NCI-H2171 treated with DMSO at 0.1 percent for 48 hours (cell line): ENCODE measurements at regions not wholly inside any gene's neighbourhood (a gene's known extent, or its start where the extent isn't known, plus 50 kb on each side); places are given as distances from the start of the nearest gene placed in this dataset.

Experiments
- DNase-seq: peaks from one replicate; lab custom pipeline; 2025; lab: John Stamatoyannopoulos, UW

DNA sequence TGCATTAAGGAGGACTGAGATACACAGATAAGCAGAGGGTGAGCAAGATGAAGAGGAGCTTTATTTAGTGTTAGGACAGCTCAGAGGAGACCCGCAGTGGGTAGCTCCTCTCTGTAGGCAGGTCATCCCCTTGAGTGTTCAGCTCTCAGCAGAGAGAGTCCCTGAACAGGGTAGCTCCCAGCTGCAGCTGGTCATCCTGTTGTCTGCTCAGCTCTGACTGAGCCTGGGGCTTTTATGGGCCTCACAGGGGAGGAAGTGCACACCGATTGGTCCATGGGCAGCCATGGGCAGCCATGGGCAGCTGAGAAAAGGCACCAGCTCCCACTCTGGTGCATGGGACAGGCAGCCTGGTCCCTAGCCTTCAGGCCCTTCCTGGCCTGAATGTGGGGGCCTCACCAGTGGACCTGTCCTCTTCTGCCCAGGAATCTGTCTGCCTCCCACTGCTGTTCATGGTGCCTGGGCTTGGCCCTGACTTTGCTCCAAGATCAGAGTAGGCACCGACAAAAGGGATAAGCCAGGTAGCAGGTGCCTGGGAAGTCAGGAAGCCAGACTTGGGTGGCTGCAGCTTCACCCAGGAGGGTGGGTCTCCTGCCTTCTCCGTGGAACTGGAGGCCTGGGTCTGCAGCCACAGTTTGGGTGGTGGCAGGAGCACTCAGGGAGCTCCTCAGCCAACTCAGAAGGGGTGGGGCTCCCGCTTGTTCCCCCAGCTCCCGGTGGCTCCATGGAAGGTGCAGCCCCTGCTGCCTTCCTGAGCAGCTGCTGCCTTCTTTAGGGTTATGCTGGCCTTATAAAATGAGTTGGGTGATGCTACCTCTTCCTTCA, 54.7 kb downstream of the MYEOV start:
- no peak for DNase-seq

DNA sequence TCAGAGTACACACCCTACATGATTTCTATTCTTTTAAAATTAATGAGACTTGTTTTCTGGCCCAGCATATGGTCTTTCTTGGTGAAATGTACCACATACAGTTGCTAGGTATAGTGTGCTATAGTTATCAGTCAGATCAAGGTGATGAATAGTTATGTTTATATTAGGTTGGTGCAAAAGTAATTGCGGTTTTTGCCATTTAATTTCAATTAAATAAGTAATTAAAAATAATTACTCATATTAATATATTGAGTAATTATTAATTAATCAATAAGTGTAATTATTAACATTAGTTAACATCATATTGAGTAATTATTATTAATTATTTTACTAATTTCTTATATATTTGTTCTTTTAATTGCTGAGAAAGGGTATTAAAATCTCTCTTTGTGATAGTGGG, 56.1 kb downstream of the MYEOV start:
- no peak for DNase-seq

DNA sequence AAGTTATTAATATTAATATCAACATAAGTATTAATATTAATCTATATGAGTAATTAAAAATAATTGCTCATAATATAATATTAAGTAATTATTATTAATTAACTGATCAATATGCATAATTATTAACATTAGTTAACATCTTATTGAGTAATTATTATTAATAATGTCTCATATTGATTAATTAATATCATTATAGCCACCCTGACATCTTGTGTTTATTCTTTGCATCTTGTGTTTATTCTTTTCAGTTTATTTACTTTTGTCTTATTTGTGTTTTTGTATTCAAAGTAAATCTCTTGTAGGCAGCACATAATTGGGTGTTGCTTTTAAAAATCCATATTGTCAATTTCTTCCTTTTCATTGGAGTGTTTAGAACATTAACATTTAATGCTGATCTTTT, 56.6 kb downstream of the MYEOV start:
- no peak for DNase-seq

DNA sequence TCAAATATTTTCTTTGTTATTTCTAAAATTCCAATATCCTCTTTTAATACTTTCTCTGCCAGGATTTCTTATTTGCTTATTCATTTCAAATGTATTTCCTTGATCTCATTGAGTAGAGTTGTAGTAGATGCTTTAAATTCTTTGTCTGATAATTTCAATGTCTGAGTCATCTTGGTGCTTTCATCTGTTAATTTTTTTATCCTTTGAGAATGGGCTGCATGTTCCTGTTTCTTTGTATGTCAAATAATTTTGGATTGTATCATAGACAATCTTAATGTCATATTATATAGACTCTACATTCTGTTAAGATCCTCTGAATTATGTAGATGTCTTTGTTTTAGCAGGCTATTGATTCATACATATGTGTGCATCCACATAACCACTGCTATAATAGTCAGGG, 57.5 kb downstream of the MYEOV start:
- DNase-seq = no peak

DNA sequence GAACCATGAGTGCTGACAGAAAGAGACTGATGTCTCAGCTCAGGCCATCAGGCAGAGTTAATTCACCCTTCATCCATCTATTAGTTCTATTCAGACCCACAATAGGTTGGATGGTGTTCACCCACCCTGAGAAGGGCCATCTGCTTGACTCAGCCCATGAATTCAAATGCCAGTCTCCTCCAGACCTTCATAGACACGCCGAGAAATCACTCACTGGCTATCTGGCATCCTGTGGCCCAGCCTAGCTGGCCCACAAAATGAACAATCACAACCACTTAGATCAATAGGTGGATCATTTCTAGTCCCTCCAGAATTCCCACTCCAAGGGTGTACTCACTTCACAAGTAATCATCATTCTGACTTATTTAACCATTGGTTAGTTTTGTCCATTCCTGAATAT, 58.2 kb downstream of the MYEOV start:
- no peak for DNase-seq

DNA sequence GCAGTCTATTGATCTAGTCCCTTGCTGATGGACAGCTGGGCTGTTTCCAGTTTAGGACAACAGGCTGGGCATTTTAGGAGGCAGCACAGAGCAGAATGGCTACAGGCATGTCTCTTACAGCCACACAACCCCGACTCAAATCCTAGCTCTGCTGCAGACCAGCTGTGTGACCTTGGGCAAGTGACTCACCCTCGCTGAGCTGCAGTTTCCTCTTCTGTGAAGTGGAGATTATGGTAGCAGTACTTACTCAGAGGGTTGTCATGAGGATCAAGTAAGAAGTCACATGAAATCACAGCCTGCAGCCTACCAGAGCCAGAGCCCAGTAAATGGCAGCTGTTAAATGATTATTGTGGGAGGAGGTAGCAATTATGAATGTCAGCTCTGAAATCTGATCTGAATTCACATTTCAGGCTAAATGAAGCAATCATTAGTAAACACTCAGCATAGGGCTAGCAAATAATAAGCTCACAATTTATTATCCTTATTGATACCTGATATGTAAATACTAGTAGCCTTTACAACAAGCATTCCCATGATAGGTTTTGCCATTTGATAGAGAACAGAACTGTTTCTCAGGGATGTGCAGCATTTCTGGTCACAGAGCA, 58.9 kb downstream of the MYEOV start:
- DNase-seq = peak; percentile 94

DNA sequence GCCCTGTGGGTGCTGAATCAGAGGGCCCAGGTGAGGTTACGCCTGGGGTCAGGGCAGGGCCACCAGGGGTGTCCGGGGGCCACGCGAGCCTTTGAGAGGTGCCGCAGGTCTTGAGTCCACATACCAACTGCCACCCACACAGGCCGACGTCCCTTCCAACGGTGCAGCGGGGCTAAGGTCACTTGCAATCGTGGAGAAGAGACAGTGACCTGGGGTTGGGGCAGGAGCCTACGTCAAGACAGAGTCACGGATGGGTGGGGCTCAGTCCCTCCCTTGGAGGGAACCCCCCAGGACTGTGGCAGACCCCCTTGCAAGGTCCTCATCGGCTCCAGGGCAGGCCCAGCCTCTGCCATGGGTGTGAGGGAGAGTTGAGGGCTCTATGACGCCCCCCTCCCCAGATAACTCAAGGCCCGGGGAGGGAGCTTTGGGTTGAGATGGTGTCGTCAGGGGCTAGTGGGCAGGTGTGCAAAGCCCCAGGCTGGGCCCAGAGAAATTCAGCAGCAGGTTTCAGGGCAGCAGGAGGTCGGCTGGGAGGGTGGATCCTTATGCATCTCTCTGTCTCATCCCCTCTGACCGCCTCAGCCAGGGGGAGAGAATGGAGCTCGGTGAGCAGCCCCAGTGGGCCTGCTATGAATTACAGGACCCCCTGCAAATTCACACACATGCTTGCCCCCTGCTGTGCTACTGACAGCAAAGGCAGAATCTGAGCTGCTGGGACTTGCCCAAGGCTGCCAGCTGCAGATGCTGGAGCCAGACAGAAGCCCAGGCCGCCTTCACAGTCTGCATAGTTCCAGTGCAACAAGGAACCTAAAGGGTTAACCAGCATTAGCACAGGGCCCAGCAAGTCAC, 60.0 kb downstream of the MYEOV start:
- DNase-seq = peak; percentile 97

DNA sequence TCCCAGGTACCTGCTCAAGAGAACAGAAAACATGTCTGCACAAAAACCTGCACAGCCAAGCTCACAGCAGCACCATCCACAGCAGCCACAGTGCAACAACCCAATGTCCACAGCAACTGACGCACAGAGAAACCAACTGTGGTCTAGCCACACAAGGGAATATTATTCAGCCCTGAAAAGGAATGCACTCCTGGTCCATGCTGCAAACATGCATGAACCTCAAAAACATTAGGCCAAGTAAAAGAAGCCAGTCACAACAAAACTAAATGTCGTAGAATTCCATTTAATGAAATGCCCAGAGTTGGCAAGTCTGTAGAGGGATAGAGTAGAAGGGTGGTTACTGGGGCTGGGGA, 60.6 kb downstream of the MYEOV start:
- no peak for DNase-seq

DNA sequence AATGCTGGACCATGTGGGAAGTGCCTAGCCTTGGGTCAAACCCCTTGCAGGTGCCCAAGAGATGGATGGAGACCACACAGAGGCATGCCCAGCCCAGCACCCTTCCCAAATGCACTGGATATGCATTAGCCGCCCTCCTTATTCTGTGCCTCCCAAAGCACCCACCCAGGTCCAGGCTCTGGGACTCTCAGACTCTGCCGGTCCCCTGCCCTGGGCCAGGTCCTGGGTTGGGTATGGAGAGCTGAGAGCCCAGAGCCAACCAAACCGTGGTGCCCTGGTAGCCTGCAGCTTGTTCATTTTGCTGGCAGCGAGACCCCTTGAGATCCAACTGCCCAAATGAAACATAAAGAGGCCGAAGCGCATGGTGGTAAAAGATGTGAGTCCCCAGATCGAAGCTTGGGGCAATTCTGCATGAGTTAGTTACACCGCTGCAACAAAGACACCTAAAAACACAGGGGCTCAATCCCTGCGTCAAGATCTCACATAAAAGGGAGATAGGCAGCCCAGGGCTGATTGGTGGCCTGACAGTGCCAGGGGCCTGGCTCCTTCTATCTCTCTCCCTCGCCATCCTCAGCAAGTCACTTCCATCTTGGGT, 61.5 kb downstream of the MYEOV start:
- DNase-seq = no peak

DNA sequence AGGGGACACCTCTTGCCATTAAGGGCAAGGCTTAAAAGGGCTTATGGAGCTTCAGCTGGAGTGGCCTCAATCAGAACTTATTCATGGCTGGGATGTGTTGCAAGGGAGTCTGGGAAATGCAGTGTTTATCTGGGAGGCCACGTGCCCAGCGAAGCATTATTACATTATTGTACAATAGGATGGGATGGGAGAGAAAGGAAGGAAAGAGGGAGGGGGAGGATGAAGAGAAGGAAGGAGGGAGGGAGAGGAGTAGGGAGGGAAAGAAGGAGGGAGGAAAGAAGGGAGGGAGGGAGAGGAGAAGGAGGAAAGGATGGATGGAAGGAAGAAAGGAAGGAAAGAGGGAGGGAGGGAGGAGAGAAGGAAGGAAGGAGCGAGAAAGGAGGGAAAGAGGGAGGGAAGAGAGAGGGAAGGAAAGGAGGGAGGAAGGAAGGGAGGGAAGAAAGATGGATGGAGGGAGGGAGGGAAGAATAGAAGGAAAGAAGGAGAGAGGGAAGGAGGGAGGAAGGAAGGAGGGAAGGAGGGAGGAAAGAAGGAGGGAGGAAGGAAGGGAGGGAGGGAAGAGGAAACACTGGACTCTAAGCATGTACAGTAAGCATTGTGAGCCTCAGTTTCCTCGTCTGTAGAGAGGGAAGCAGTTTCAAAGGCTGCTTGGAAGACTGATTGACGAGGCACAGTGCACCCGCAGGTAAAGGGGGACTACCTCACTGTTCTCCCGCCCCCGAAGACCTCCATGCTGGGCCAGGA, 62.2 kb downstream of the MYEOV start:
- no peak for DNase-seq

DNA sequence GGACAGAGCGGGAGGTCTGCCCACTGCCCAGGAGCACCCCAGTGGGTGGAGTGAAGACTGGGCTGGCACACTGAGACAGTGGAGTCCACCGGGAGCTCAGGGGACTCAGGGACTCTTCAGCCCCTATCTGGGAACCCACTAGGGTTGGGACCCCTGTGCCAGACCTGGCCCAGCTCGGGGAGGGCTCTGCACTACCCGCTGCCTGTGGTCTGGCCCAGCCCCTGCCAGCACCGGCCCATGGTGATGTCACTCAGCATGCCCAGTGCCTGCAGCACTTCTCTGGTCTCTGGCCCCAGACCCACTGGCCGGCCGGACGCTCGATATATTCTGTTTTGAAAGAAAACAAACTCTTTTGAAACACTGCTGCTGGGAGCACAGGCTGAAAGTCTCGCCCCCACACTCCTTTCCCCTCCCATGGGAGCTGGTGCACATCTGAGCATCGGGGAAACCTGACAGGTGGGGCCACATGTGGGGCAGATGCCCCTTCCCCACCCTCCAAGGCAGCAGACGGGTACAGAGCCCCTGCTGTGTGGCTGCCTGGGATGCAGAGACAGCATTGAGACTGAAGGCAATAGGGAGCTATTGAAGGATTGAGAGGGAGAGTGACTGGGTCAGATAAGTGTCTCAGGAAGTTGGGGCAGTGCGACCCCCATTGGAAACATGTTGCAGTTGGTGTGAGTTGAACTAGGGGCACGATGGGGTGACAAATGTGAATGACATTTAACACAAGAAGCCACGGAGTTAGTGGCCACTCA, 62.9 kb downstream of the MYEOV start:
- peak; percentile 44 for DNase-seq

DNA sequence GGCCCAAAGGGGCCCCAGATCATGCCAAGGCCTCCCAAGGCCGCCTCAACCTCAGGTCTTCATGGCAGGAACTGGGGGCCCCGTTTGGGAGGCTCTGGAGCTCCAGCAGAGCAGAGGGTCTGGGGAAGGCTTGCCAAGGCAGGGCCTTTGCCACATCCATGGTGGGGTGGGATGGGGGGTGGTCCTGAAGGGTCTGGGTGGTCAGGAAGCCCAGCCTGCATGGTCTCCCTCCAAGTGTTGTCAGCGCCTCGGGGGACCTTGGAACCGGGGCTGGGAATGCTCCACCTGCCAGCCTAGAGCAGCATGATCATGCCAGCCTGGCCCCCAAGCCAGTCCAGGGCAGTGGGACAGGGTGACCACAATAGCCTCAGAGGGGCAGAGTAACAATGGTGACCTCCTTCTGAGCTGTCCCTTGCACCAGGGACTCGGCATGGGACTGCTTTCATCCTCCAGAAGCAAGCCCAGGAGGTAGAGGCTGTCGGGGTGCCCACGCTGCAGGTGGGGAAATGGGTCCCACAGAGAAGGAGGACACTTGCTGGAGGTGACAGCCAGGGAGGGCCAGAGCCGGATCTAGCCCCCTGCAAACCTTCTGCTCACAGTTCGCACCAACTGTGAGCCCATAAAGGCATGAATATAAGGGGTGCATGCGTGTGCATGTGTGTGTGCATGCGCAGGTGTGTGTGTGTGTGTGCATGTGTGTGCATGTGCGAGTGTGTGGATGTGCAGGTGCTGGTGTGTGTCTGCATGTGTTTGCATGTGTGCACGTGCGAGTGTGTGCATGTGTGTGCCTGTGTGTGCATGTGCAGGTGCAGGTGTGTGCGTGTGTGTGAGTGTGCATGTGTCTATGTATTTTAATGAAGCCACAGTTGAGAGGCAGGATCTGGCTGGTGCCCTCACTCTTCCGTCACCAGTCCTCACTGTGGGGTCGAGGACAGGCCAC, 63.8 kb downstream of the MYEOV start:
- no peak for DNase-seq

DNA sequence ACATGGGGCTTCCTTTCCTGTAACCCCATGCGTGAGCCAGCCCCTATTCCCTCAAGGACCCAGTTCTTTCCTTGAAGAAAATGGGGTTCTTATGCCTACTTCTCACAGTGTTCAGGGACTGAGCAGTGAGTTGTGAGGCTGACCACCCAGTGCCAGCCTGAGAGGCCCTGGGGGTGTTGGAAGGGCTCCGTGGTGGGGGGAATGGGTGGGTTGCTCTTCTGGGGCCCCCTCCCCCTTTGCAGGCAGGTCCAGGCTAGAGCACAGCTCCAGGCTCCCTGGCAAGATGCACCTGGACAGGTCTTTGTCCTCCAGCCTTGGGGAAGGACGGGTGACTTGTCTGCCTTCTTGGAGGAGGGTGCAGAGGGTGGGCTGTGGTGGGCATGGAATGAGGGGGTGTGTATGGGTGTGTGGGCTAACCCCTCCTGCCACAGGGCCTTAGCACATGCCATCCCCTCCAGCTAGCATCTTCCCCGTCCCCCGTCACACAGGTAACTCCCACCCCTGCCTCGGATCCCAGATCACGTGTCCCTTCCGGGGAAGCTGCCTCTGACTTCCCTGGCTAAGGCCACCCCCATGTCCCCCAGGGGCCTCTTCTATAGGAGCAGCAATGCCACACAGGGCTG, 64.6 kb downstream of the MYEOV start:
- no peak for DNase-seq

DNA sequence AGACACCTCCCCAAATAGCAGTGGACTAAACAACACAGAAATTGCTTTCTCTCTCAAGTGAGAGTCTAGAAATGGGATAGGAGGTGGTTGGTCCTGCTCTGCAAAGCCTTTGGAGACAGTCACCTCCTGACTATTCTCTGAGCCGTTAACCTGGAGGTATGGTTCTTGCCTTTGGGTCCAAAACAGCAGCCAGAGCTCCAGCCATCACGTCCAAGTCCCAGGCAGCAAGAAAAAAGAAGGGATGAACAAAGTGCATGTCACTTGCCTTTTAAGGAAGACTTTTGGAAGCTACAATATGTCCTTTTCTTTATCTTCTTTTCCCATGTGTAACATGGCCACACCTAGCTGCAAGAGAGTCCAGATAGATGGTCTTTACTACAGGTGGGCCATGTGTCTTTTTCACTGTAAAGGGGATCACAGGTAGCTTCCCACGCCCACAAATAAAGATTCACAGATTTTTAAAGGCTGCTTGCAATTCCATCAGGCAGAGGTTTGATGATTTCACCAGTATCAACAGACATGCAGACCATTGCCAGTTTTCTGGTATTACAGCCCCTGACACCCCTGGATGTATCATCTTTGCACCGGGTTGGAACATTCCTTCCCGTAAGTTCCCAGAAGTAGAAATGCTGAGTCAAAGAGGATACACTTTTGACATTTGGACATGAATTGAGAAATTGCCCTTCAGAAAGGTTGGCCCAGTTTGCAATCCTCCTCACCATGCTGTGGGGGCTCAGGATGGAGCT, 66.0 kb downstream of the MYEOV start:
- no peak for DNase-seq

DNA sequence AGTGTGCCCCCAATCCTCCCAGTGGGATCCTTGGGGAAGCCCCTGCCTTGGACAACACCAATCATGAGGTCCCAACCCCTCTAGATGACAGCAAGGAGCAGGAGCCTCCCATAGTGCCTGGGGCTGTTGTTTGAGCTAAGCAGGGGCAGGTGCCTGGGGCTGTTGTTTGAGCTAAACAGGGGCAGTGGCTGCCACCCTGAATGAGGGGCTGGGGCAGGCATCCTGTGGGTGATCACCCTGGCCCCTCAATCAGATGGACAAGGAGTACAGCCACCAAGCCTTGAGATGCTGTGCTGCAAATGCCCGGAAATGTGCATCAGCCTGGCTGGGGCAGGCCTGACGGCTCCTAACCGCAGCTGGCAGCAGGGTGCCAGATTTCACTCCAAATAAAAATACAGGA, 66.7 kb downstream of the MYEOV start:
- no peak for DNase-seq

DNA sequence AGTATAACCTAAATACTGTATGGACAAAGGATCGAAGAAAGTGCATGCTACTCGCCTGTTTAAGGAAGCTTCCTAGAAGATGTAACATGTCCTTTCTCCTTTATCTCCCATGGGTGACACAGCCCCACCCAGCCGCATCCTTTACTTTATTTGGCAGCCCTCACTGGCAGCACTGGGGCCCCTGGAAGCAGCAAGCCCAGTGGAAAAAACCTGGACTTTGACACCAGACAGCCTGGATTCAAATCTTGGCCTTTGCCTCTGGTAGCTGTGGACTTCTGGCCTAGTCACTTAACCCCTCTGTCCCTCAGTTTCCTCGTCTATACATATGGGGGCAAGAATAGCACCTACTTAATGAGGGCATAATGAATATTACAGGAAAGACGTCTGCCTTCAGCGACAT, 67.1 kb downstream of the MYEOV start:
- DNase-seq = no peak

DNA sequence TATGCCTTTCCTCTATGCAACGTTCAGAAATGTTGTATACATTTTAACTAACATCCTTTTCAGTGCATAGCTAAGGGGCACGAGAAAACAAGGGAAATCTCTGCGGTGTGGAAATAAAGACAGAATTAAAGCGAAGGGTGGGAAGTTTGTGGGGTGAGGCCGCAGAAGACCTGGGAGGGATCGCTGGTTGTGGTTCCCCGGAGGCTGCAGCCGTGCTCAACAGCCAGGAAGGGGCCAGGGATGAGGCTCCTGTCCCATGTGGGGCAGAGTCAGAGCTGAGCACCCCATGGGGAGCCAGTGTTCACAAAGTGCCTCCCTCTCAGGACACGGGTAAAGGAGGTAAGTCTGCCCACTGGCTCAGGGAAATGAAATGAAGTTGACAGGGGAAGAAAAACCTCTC, 67.5 kb downstream of the MYEOV start:
- no peak for DNase-seq

DNA sequence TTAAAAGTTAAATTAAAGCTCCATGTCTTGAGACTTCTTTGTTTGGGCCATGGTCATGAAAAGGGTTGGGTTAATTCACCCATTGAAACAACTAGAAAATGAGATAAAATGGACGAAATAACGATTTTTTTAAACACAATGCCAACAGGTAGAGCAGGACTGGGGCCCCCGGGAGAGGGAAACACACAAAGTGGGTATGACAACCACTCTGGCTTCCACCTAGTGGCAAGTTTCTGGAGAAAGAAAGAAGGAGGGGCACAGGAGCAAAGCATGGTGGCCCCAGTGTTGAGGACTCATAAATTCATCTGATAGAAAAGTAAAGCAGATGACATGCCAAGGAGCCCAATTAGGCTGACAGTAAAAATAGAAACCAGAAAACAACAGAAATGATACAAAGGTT, 68.4 kb downstream of the MYEOV start:
- no peak for DNase-seq

DNA sequence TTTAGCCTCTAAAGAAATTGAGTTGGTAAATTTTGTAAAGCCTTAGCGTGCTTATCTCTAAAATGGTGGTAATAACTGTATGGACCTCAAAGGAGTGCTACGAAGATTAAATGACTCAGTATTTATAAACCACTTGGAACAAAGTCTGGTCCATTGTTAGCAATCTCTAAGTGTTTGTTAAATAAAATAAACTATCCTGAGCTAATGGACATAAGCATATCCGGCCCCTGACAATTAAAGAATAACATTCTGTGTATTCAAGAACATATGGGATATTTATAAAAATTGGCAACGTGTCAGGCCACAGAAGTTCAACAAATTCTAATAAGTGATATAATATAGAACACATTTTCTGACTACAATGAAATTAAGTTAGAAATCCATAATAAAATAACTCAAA, 71.0 kb downstream of the MYEOV start:
- DNase-seq = no peak
